Panc1 (cell line): ENCODE measurements at regions not wholly inside any gene's neighbourhood (a gene's known extent, or its start where the extent isn't known, plus 50 kb on each side); places are given as distances from the start of the nearest gene placed in this dataset.
"Not testable (repeated sequence)": the region's sequence is repeated elsewhere in the genome, so short reads cannot be mapped to it uniquely, and the experiment has no call there.

Experiments used
- POLR2AphosphoS5 ChIP-seq: IDR thresholded peaks from 2 replicates; pipeline ENCODE4 v1.6.1; 2012; ENCODE audit warnings: mild to moderate bottlenecking, low read depth, low read length, moderate library complexity
- TF ChIP-seq, protein P1 (sequence below), 2 experiments: IDR thresholded peaks; 2 replicates each; pipeline ENCODE4 v1.6.1; 2011 to 2012; ENCODE audit warnings: low read depth in 2 of 2, control low read depth in 1 of 2, low read length in 1 of 2, mild to moderate bottlenecking in 1 of 2, moderate library complexity in 1 of 2; ENCODE audit not compliant: insufficient read depth in 1 of 2
- TF ChIP-seq, protein P2 (sequence below): fragments of 450-650 bp; IDR thresholded peaks from 2 replicates; pipeline ENCODE4 v1.5.1; 2017; ENCODE audit warnings: mild to moderate bottlenecking

DNA sequence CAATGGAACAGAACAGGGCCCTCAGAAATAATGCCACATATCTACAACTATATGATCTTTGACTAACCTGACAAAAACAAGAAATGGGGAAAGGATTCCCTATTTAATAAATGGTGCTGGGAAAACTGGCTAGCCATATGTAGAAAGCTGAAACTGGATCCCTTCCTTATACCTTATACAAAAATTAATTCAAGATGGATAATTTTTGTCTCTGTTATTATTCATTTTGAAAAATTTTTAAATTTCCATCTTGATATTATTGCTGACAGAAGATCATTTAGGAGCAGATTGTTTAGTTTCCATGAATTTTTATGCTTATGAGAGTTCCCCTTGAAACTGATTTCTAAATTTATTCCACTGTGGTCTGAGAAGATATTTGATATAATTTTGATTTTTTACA lies 2039.8 kb upstream of the NUDT12 start:
- not testable (repeated sequence) for TF ChIP-seq POLR2AphosphoS5
- TF ChIP-seq, protein P1, sequence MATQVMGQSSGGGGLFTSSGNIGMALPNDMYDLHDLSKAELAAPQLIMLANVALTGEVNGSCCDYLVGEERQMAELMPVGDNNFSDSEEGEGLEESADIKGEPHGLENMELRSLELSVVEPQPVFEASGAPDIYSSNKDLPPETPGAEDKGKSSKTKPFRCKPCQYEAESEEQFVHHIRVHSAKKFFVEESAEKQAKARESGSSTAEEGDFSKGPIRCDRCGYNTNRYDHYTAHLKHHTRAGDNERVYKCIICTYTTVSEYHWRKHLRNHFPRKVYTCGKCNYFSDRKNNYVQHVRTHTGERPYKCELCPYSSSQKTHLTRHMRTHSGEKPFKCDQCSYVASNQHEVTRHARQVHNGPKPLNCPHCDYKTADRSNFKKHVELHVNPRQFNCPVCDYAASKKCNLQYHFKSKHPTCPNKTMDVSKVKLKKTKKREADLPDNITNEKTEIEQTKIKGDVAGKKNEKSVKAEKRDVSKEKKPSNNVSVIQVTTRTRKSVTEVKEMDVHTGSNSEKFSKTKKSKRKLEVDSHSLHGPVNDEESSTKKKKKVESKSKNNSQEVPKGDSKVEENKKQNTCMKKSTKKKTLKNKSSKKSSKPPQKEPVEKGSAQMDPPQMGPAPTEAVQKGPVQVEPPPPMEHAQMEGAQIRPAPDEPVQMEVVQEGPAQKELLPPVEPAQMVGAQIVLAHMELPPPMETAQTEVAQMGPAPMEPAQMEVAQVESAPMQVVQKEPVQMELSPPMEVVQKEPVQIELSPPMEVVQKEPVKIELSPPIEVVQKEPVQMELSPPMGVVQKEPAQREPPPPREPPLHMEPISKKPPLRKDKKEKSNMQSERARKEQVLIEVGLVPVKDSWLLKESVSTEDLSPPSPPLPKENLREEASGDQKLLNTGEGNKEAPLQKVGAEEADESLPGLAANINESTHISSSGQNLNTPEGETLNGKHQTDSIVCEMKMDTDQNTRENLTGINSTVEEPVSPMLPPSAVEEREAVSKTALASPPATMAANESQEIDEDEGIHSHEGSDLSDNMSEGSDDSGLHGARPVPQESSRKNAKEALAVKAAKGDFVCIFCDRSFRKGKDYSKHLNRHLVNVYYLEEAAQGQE (IDR thresholded peaks at IDR 0.05; ENCODE audit: insufficient read depth in 1 of 2, low read depth in 2 of 2, low read length in 1 of 2) = not testable (repeated sequence)
- TF ChIP-seq, protein P2, sequence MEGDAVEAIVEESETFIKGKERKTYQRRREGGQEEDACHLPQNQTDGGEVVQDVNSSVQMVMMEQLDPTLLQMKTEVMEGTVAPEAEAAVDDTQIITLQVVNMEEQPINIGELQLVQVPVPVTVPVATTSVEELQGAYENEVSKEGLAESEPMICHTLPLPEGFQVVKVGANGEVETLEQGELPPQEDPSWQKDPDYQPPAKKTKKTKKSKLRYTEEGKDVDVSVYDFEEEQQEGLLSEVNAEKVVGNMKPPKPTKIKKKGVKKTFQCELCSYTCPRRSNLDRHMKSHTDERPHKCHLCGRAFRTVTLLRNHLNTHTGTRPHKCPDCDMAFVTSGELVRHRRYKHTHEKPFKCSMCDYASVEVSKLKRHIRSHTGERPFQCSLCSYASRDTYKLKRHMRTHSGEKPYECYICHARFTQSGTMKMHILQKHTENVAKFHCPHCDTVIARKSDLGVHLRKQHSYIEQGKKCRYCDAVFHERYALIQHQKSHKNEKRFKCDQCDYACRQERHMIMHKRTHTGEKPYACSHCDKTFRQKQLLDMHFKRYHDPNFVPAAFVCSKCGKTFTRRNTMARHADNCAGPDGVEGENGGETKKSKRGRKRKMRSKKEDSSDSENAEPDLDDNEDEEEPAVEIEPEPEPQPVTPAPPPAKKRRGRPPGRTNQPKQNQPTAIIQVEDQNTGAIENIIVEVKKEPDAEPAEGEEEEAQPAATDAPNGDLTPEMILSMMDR = not testable (repeated sequence)
